ENCODE measurements at regions not wholly inside any gene's neighbourhood (a gene's known extent, or its start where the extent isn't known, plus 50 kb on each side); places are given as distances from the start of the nearest gene placed in this dataset.
"Not testable (repeated sequence)": the region's sequence is repeated elsewhere in the genome, so short reads cannot be mapped to it uniquely, and the experiment has no call there.

- H3K27me3 ChIP-seq (ENCODE audit: control insufficient read depth, low read length), result no peaks in the 10 kb centered on the region
- no peak for TF ChIP-seq EZH2phosphoT487 (IDR thresholded peaks at IDR 0.05; ENCODE audit: borderline replicate concordance, low read length)
- no peak for TF ChIP-seq CTCF (IDR thresholded peaks at IDR 0.05; ENCODE audit: low read depth, low read length, poor library complexity, severe bottlenecking)
- H3K27ac ChIP-seq (ENCODE audit: low read depth, low read length), result no peak overlapping the region
- no peak overlapping the region for H3K4me3 ChIP-seq (ENCODE audit: low read length)
- no peaks in the 10 kb centered on the region for H3F3A ChIP-seq (ENCODE audit: control insufficient read depth, insufficient read depth)
- no peaks in the 10 kb centered on the region for H3K79me2 ChIP-seq (ENCODE audit: control insufficient read depth, low read length)
- no peak overlapping the region for H3K4me2 ChIP-seq (ENCODE audit: low read length)
- peaks cover 10% of the 10 kb centered on the region for H3K4me1 ChIP-seq (ENCODE audit: control insufficient read depth, low read length)
- no peaks in the 10 kb centered on the region for H4K20me1 ChIP-seq (ENCODE audit: control insufficient read depth, insufficient read depth, low read depth, low read length)
- H3K9me3 ChIP-seq (ENCODE audit: control insufficient read depth, insufficient read depth, low read length), result no peaks in the 10 kb centered on the region
- H3K9me2 ChIP-seq (replicated peaks; ENCODE audit: control insufficient read depth, low read length), result no peaks in the 10 kb centered on the region
- H3K36me3 ChIP-seq (ENCODE audit: control insufficient read depth, low read length), result no peaks in the 10 kb centered on the region
These were observed 54.2 kb upstream of the RABGAP1L start for GRCh38 chr1:174105086-174105485.

- TF ChIP-seq CTCF (IDR thresholded peaks at IDR 0.05; ENCODE audit: low read depth, low read length, poor library complexity, severe bottlenecking), result no peak
- no peak for TF ChIP-seq EZH2phosphoT487 (IDR thresholded peaks at IDR 0.05; ENCODE audit: borderline replicate concordance, low read length)
- H3K4me1 ChIP-seq (ENCODE audit: control insufficient read depth, low read length), result no peaks in the 10 kb centered on the region
- no peak overlapping the region for H3K27ac ChIP-seq (ENCODE audit: low read depth, low read length)
- no peaks in the 10 kb centered on the region for H3K79me2 ChIP-seq (ENCODE audit: control insufficient read depth, low read length)
- no peak overlapping the region for H3K4me3 ChIP-seq (ENCODE audit: low read length)
- no peaks in the 10 kb centered on the region for H3F3A ChIP-seq (ENCODE audit: control insufficient read depth, insufficient read depth)
- no peaks in the 10 kb centered on the region for H3K9me3 ChIP-seq (ENCODE audit: control insufficient read depth, insufficient read depth, low read length)
- no peak overlapping the region for H3K4me2 ChIP-seq (ENCODE audit: low read length)
- H3K27me3 ChIP-seq (ENCODE audit: control insufficient read depth, low read length), result no peaks in the 10 kb centered on the region
- no peaks in the 10 kb centered on the region for H3K36me3 ChIP-seq (ENCODE audit: control insufficient read depth, low read length)
- H4K20me1 ChIP-seq (ENCODE audit: control insufficient read depth, insufficient read depth, low read depth, low read length), result no peaks in the 10 kb centered on the region
- H3K9me2 ChIP-seq (replicated peaks; ENCODE audit: control insufficient read depth, low read length), result no peaks in the 10 kb centered on the region
These were observed 55.6 kb upstream of the RABGAP1L start for GRCh38 chr1:174103766-174104165.

- not testable (repeated sequence) for H3K4me2 ChIP-seq (ENCODE audit: low read length); H3K4me1 ChIP-seq (ENCODE audit: control insufficient read depth, low read length); H3K9me2 ChIP-seq (replicated peaks; ENCODE audit: control insufficient read depth, low read length); H3F3A ChIP-seq (ENCODE audit: control insufficient read depth, insufficient read depth); H3K9me3 ChIP-seq (ENCODE audit: control insufficient read depth, insufficient read depth, low read length); H4K20me1 ChIP-seq (ENCODE audit: control insufficient read depth, insufficient read depth, low read depth, low read length); H3K27me3 ChIP-seq (ENCODE audit: control insufficient read depth, low read length); H3K27ac ChIP-seq (ENCODE audit: low read depth, low read length); H3K36me3 ChIP-seq (ENCODE audit: control insufficient read depth, low read length); H3K79me2 ChIP-seq (ENCODE audit: control insufficient read depth, low read length); H3K4me3 ChIP-seq (ENCODE audit: low read length)
These were observed 57.3 kb upstream of the RABGAP1L start for GRCh38 chr1:174101976-174102375.

- Histone ChIP-seq H3K36me3 (ENCODE audit: control insufficient read depth, low read length) (no peaks in the 10 kb centered on the region), H3K27ac (ENCODE audit: low read depth, low read length) (no peak overlapping the region)
These were observed 61.9 kb upstream of the RABGAP1L start for GRCh38 chr1:174097426-174097825.

More at GRCh38 chr1:174097426-174097825, 61.9 kb upstream of the RABGAP1L start:
- H3K4me2 ChIP-seq (ENCODE audit: low read length), result no peak overlapping the region
- H3F3A ChIP-seq (ENCODE audit: control insufficient read depth, insufficient read depth), result no peaks in the 10 kb centered on the region
- H3K4me1 ChIP-seq (ENCODE audit: control insufficient read depth, low read length), result peaks cover 28% of the 10 kb centered on the region
- no peaks in the 10 kb centered on the region for H3K27me3 ChIP-seq (ENCODE audit: control insufficient read depth, low read length)
- no peak overlapping the region for H3K4me3 ChIP-seq (ENCODE audit: low read length)
- no peaks in the 10 kb centered on the region for H3K9me2 ChIP-seq (replicated peaks; ENCODE audit: control insufficient read depth, low read length)
- TF ChIP-seq CTCF (IDR thresholded peaks at IDR 0.05; ENCODE audit: low read depth, low read length, poor library complexity, severe bottlenecking) (no peak), EZH2phosphoT487 (IDR thresholded peaks at IDR 0.05; ENCODE audit: borderline replicate concordance, low read length) (no peak)
- no peaks in the 10 kb centered on the region for H3K79me2 ChIP-seq (ENCODE audit: control insufficient read depth, low read length)
- H4K20me1 ChIP-seq (ENCODE audit: control insufficient read depth, insufficient read depth, low read depth, low read length), result no peaks in the 10 kb centered on the region
- no peaks in the 10 kb centered on the region for H3K9me3 ChIP-seq (ENCODE audit: control insufficient read depth, insufficient read depth, low read length)
